Lower lobe of right lung (tissue), 2 donors: ENCODE measurements at regions not wholly inside any gene's neighbourhood (a gene's known extent, or its start where the extent isn't known, plus 50 kb on each side); places are given as distances from the start of the nearest gene placed in this dataset.
A peak's percentile ranks its signal among the peaks of the same experiment; 100 is the strongest.

ENCODE experiments used
- ATAC-seq, 2 donors: fragments of 200-7000 bp; cut with Tn5 transposase; one replicate each; pipeline ENCODE4 v1.9.1; 2020 to 2022; ENCODE audit warnings: mild to moderate bottlenecking in 2 of 2, moderate library complexity in 2 of 2
- DNase-seq: peaks from one replicate; pipeline ENCODE4 v3.0.0-alpha.2; 2020
- H3K27ac ChIP-seq: fragments of 200-600 bp; one replicate; pipeline ENCODE4 v1.8.0; 2022
- H3K27me3 ChIP-seq: fragments of 200-600 bp; one replicate; pipeline ENCODE4 v1.8.0; 2022; ENCODE audit warnings: low read depth
- H3K36me3 ChIP-seq: fragments of 200-600 bp; one replicate; pipeline ENCODE4 v1.8.0; 2022; ENCODE audit warnings: mild to moderate bottlenecking
- H3K4me1 ChIP-seq: fragments of 200-600 bp; one replicate; pipeline ENCODE4 v1.8.0; 2022
- H3K4me3 ChIP-seq: fragments of 200-600 bp; one replicate; pipeline ENCODE4 v1.8.0; 2022; ENCODE audit warnings: mild to moderate bottlenecking
- H3K9me3 ChIP-seq: fragments of 200-600 bp; one replicate; pipeline ENCODE4 v1.8.0; 2022
- CTCF ChIP-seq: fragments of 200-600 bp; IDR thresholded peaks from one replicate; pipeline ENCODE4 v1.8.0; 2022; ENCODE audit warnings: antibody characterized with exemption, mild to moderate bottlenecking
- intact Hi-C: fragments of 100-400 bp; cut with DNase I; formaldehyde crosslinking; loops from one replicate; pipeline ENCODE4 v1.11.0; 2022
- donor health status: DM: no; HTN: yes; CAD: no; lungs with severe emphysema.

GRCh38 chr6:26149240-26149639, 62.0 kb downstream of the HFE start:
- TF ChIP-seq CTCF, result no peak
- ATAC-seq, result no peak
- intact Hi-C loops, result no loop called here

GRCh38 chr6:26152226-26153101, 65.2 kb downstream of the HFE start:
- Histone ChIP-seq H3K27me3 (no peaks in the 10 kb centered on the region), H3K36me3 (no peaks in the 10 kb centered on the region), H3K4me1 (peaks cover 7% of the 10 kb centered on the region), H3K27ac (no peak overlapping the region), H3K9me3 (no peaks in the 10 kb centered on the region), H3K4me3 (no peak overlapping the region)
- intact Hi-C loops, result no loop called here
- DNase-seq (no peak), ATAC-seq (no peak)
- TF ChIP-seq CTCF, result no peak

More at GRCh38 chr6:26149240-26149639, 62.0 kb downstream of the HFE start:
- no peak overlapping the region for H3K27ac ChIP-seq
- H3K4me3 ChIP-seq, result no peak overlapping the region
- H3K36me3 ChIP-seq, result no peaks in the 10 kb centered on the region
- no peaks in the 10 kb centered on the region for H3K27me3 ChIP-seq
- no peaks in the 10 kb centered on the region for H3K4me1 ChIP-seq
- H3K9me3 ChIP-seq, result no peaks in the 10 kb centered on the region
- DNase-seq, result no peak

GRCh38 chr6:26155061-26155930, 68.1 kb downstream of the HFE start:
- peak overlapping the region; percentile 72 for H3K4me3 ChIP-seq
- H3K27me3 ChIP-seq, result no peaks in the 10 kb centered on the region
- DNase-seq (peak; percentile 64), ATAC-seq (no peak)
- intact Hi-C loops, result no loop called here
- H3K4me1 ChIP-seq, result peaks cover 7% of the 10 kb centered on the region
- TF ChIP-seq CTCF, result no peak
- H3K9me3 ChIP-seq, result no peaks in the 10 kb centered on the region
- H3K36me3 ChIP-seq, result no peaks in the 10 kb centered on the region
- peak overlapping the region; percentile 99 for H3K27ac ChIP-seq

GRCh38 chr6:26156105-26156849, 69.0 kb downstream of the HFE start:
- Histone ChIP-seq H3K27ac (peak overlapping the region; percentile 99), H3K36me3 (no peaks in the 10 kb centered on the region), H3K4me1 (peaks cover 7% of the 10 kb centered on the region), H3K9me3 (no peaks in the 10 kb centered on the region), H3K27me3 (no peaks in the 10 kb centered on the region), H3K4me3 (peak overlapping the region; percentile 72)
- TF ChIP-seq CTCF, result no peak
- ATAC-seq, result peak; percentile 89
- intact Hi-C loops, result no loop called here
- peak; percentile 93 for DNase-seq

- H3K9me3 ChIP-seq, result no peaks in the 10 kb centered on the region
- peak; percentile 58 to 59 for ATAC-seq
- no peak for TF ChIP-seq CTCF
- intact Hi-C loops, result no loop called here
- peak overlapping the region; percentile 99 for H3K27ac ChIP-seq
- peak; percentile 73 for DNase-seq
- peak overlapping the region; percentile 72 for H3K4me3 ChIP-seq
- H3K27me3 ChIP-seq, result no peaks in the 10 kb centered on the region
- H3K4me1 ChIP-seq, result peaks cover 7% of the 10 kb centered on the region
- no peaks in the 10 kb centered on the region for H3K36me3 ChIP-seq
Observed at GRCh38 chr6:26156850-26157250, 69.6 kb downstream of the HFE start.
